Upper lobe of right lung (tissue), 1 donor: ENCODE measurements at regions not wholly inside any gene's neighbourhood (a gene's known extent, or its start where the extent isn't known, plus 50 kb on each side); places are given as distances from the start of the nearest gene placed in this dataset.

Experiments
- ATAC-seq: fragments of 200-7000 bp; cut with Tn5 transposase; one replicate; pipeline ENCODE4 v1.9.1; 2020; ENCODE audit warnings: mild to moderate bottlenecking, moderate library complexity
- DNase-seq: peaks from one replicate; pipeline ENCODE4 v3.0.0-alpha.2; 2020
- H3K27ac ChIP-seq: fragments of 200-600 bp; one replicate; pipeline ENCODE4 v1.8.0; 2022
- H3K27me3 ChIP-seq: fragments of 200-600 bp; one replicate; pipeline ENCODE4 v1.8.0; 2022; ENCODE audit warnings: mild to moderate bottlenecking
- H3K36me3 ChIP-seq: fragments of 200-600 bp; one replicate; pipeline ENCODE4 v1.8.0; 2022
- H3K4me1 ChIP-seq: fragments of 200-600 bp; one replicate; pipeline ENCODE4 v1.8.0; 2022
- H3K4me3 ChIP-seq: fragments of 200-600 bp; one replicate; pipeline ENCODE4 v1.8.0; 2022; ENCODE audit warnings: mild to moderate bottlenecking
- H3K9me3 ChIP-seq: fragments of 200-600 bp; one replicate; pipeline ENCODE4 v1.8.0; 2022
- CTCF ChIP-seq: fragments of 200-600 bp; IDR thresholded peaks from one replicate; pipeline ENCODE4 v1.8.0; 2022; ENCODE audit warnings: antibody characterized with exemption
- intact Hi-C: fragments of 100-400 bp; cut with DNase I; formaldehyde crosslinking; loops from one replicate; pipeline ENCODE4 v1.11.0; 2022
- donor health status: DM: no; HTN: yes; CAD: no; lungs with severe emphysema.

- Histone ChIP-seq H3K27ac (no peak overlapping the region), H3K4me1 (no peaks in the 10 kb centered on the region), H3K9me3 (no peaks in the 10 kb centered on the region), H3K27me3 (no peaks in the 10 kb centered on the region), H3K4me3 (no peak overlapping the region), H3K36me3 (no peaks in the 10 kb centered on the region)
- ATAC-seq (no peak), DNase-seq (no peak)
- no peak for TF ChIP-seq CTCF
- intact Hi-C loops, result no loop called here
These were observed 81.5 kb downstream of the COX18 start for GRCh38 chr4:72987741-72988729.

- no peak for TF ChIP-seq CTCF
- Histone ChIP-seq H3K4me1 (no peaks in the 10 kb centered on the region), H3K4me3 (no peak overlapping the region), H3K9me3 (no peaks in the 10 kb centered on the region), H3K36me3 (no peaks in the 10 kb centered on the region), H3K27me3 (no peaks in the 10 kb centered on the region), H3K27ac (no peak overlapping the region)
- ATAC-seq (no peak), DNase-seq (no peak)
- intact Hi-C loops, result no loop called here
These were observed 85.2 kb downstream of the COX18 start for GRCh38 chr4:72984351-72984750.

- Histone ChIP-seq H3K27ac (no peak overlapping the region), H3K4me3 (no peak overlapping the region), H3K9me3 (no peaks in the 10 kb centered on the region), H3K27me3 (no peaks in the 10 kb centered on the region), H3K4me1 (no peaks in the 10 kb centered on the region), H3K36me3 (no peaks in the 10 kb centered on the region)
- TF ChIP-seq CTCF, result no peak
- ATAC-seq (no peak), DNase-seq (no peak)
- intact Hi-C loops, result no loop called here
These were observed 85.8 kb downstream of the COX18 start for GRCh38 chr4:72983709-72984108.

- no peak for ATAC-seq
- intact Hi-C loops, result no loop called here
These were observed 91.5 kb downstream of the COX18 start for GRCh38 chr4:72977936-72978485.

GRCh38 chr4:72975488-72975784 lies 94.1 kb downstream of the COX18 start:
- DNase-seq, result no peak

More at GRCh38 chr4:72977936-72978485, 91.5 kb downstream of the COX18 start:
- Histone ChIP-seq H3K27ac (no peak overlapping the region), H3K9me3 (no peaks in the 10 kb centered on the region), H3K27me3 (no peaks in the 10 kb centered on the region), H3K36me3 (no peaks in the 10 kb centered on the region), H3K4me1 (peaks cover 6% of the 10 kb centered on the region), H3K4me3 (no peak overlapping the region)
- no peak for TF ChIP-seq CTCF
- no peak for DNase-seq

More at GRCh38 chr4:72975488-72975784, 94.1 kb downstream of the COX18 start:
- Histone ChIP-seq H3K9me3 (no peaks in the 10 kb centered on the region), H3K4me1 (peaks cover 6% of the 10 kb centered on the region), H3K36me3 (no peaks in the 10 kb centered on the region), H3K27ac (no peak overlapping the region), H3K4me3 (no peak overlapping the region), H3K27me3 (no peaks in the 10 kb centered on the region)
- intact Hi-C loops, result no loop called here
- TF ChIP-seq CTCF, result no peak
- no peak for ATAC-seq
